HG03108 (cell line): ENCODE measurements at regions not wholly inside any gene's neighbourhood (a gene's known extent, or its start where the extent isn't known, plus 50 kb on each side); places are given as distances from the start of the nearest gene placed in this dataset.
A peak's percentile ranks its signal among the peaks of the same experiment; 100 is the strongest.
"Not testable (repeated sequence)": the region's sequence is repeated elsewhere in the genome, so short reads cannot be mapped to it uniquely, and the experiment has no call there.

Experiments
- ATAC-seq: cut with Tn5 transposase; IDR thresholded peaks from one replicate; pipeline ENCODE4 v1.9.1; 2021; ENCODE audit warnings: moderate library complexity; ENCODE audit not compliant: unreplicated experiment

GRCh38 chr3:152578769-152579168 lies 256.2 kb upstream of the P2RY1 start:
- ATAC-seq = no peak

DNA sequence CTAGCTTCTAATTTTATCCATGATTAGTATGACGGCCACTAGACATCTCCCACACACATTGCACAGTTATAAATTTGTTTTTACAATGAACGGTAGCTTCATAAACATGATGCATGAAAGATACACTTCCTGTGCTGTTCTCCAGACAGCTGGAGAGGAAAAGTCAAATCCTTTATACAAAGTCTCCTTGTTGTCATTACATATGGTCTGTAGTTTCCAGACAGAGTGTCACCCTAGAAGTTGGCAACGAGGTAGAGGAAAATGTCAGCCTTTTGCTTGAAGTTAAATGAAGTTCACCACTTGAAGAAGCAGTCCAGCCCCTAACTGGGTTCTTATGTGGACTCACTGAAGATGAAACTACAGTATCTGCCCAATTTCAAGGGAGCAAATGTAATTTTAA lies 253.0 kb upstream of the P2RY1 start:
- no peak for ATAC-seq

GRCh38 chr3:152583963-152584362 lies 251.0 kb upstream of the P2RY1 start:
- no peak for ATAC-seq

- no peak for ATAC-seq
Observed at GRCh38 chr3:152586974-152587373, 248.0 kb upstream of the P2RY1 start.

GRCh38 chr3:152587861-152588260 lies 247.1 kb upstream of the P2RY1 start:
- no peak for ATAC-seq

DNA sequence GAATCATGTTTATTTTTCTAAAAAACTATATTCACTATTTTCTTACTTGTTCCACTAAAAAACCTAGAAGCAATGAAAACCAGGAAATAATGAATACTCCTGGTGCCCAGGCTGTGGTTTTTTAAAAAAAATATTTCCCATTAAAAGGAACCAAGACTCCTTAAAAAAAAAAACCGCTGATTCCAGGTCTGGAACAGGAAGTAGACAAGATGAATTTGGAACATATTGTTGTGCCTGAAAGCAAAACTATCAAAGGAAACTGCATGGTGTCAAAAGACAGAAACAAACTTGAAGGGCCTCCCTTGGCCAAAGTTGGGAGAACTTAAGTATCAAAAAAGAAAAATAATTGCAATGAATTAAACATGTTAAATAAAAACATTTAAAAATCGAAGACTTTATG lies 245.3 kb upstream of the P2RY1 start:
- no peak for ATAC-seq

DNA sequence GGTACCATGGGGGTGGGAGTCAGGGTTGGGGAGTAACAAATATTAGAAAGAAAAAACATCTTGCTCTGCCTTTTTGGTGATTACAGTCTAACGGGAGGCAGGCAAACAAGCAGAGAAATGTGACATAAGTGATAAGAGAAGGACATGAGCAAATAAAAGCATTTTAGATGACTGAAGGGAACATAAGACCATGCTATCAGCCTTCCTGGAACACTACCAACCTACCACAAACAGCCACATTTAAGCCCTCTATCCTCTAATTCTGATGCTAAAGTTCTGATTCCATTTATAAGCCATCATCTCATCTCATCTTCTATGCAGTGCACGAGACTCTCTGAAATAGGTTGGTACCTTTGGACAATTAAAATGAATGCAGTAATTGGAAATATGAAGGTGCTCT lies 243.4 kb upstream of the P2RY1 start:
- ATAC-seq = no peak

DNA sequence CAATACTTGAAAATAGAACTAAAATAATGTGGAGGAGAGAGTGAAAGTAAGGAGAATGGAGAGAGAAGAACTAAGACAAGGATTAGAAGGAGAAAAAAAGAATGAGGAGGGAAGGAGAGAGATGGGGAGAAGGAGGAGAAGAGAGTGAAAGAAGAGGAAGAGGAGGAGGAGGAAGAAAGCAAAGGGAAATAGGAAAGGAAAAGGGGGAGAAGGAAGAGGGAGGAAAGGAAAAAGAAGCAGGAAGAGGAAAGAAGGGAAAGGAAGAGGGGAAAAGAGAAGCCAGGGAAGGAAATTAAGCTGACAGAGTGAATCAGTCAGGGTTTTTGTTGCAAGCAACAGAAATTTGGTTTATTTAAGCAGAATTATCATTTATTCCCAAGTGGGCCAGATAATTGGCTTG lies 241.7 kb upstream of the P2RY1 start:
- ATAC-seq = no peak

DNA sequence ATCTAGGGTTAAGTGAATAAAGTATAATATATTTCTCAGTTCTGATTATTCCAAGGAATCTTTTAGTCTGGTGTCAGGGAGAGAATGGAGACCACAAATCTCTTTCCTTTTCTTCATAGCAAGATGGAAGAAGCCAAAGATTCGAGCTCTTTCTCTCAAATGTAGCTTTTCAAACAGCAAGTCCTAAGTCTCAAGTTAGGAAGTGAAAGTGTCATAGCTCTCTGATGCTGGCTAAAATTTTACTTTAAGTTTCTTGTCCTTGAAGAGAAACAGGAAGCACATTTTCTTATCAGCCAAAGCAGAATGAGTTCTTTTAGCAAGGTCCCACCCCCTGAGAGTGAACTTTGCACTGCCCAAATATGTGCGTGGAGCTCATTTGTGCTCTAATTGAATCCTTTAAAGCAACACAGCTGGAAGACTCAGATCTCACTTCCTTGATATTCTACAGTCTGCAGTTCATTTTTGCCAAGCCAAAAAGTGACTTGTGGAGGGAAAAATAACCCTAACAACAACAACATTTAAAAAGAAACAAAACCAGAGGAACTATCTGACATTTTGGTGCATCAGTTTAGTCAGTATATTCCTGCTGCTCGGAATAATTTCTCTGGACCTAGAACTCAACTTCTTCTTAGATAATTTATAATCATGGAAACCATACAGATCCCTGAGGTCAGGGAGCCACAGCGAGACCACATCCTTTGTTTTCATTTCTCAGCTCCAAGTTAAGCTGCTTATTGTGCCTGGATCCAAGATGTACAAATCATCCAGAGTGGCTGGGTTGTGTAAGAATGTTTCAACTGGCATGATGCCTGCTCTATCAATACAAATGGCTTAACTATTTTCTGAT lies 238.7 kb upstream of the P2RY1 start:
- peak; percentile 99 for ATAC-seq

DNA sequence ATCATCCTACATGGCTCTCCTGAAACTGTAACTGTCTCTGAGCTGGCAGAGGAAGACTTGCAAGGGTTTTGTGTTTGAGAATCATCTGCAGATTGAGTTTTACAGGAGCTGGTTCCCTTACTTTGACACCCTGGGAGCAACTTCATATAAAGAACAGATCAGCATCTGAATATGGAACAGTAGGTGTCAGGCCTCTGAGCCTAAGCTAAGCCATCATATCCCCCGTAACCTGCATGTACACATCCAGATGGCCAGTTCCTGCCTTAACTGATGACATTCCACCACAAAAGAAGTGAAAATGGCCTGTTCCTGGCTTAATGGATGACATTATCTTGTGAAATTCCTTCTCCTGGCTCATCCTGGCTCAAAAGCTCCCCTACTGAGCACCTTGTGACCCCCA lies 238.1 kb upstream of the P2RY1 start:
- ATAC-seq = not testable (repeated sequence)

DNA sequence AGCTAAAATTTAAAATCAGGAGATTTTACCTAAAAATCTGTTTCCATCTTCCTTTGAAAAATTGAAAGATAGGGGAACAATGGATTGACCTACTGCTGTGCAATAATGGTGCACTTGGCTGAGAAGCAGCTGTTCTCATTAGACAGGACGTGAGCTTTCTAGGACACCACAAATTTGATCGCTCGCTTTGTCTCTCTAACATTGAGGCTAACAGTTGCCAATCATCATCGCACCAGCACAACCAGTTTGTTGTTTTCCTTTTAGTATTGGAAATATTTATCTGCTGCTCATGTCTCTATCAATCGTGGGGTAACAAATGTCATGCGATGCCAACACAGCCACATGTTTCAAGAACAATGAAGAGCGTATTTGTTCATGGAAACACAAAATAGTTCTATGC lies 228.8 kb upstream of the P2RY1 start:
- ATAC-seq = no peak

GRCh38 chr3:152607179-152607578 lies 227.8 kb upstream of the P2RY1 start:
- no peak for ATAC-seq

DNA sequence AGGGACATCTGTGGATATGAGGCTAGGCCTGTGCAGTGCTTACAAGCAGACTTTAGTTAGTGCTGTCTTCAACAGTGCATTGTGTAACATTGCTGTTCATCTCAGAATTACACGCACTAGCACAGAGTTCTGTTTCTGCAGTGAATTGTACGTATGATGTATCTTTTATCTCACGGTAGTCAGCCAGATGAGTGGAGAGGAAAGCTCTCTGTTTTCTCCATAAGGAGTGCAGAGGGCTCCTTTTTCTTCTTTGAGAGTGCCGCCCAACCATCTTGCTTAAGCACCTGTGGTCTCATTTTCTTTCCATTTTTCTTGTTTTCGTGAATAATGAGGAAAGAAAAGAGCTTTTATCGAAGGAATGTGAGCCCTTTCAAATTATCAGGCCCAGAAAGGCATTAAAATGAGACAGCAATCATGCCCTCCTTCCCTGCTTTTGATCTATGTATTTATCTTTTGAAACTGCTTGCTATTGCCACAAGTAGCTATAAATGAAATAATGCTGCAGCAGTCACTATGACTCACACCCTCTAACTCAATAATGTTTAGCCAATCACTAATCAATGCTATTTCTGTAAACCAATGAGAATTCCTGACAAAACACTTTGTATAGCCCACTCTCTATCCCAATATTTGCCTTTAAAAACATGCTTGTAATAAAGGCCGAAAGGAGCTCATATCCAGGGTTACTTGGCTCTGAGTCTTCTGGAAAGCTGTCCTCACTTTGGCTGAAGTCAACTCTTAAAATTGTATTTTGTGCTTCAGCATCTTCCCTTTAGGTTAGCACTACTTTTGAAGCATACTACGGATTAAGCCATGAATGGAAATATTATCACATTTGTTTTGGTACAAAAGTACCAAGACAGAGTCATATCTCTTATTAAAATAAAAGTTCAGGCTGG lies 226.0 kb upstream of the P2RY1 start:
- ATAC-seq = no peak

DNA sequence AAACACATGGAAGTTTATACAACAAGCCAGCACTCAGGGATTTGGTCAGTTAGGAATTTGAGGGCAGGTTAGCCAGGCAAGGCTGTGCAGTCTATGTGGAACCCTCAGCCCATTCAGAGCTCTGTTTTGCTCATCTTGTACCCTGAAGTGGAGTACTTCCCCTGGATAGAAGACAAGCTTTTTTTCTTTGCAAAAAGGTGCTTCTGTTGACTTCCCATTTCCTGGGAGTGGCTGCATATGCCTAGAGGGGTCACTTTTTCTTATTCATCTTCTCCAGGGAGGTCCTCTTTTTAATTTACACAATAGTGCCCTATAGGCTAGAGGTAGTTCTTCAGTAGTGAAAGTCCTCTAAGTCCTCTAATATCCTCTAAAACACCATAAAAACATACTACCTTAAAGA lies 225.0 kb upstream of the P2RY1 start:
- no peak for ATAC-seq

DNA sequence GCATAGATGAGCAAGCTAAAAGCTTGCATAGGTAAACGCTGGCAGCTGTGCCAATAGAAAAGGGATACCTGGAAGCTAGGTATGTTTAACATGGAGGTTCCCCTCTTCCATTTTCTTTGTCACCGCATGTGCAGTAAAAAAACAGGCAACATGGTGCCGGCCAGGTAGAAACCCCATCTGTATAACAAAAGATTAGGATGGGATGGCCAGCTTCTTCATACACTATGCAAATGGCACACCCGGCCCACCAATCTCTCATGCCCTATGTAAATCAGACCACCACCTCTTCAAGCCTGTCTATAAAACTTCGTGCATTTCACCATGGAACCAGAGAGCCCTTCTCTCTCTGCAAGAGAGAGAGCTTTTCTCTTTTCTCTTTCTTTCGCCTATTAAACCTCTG lies 224.3 kb upstream of the P2RY1 start:
- no peak for ATAC-seq

DNA sequence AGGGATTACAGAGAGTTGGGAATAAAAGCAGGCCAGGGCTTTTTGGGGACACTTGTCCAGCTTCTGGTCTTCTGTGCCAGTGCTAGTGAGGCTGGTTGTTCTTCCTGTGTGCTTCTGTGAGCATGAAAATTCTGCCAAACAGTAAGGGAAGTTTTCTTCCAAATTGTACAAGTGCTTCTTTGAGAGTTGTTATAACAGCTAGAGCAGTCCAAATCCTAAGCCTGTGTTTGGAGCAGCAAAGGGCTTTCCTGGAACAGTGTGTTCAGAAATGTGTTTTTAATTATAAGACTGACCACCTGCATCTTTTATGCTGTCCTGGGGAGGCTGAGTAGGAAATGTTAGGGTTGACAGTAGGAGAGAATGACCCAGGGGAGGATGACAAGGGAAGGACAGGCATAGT lies 223.0 kb upstream of the P2RY1 start:
- no peak for ATAC-seq

GRCh38 chr3:152613851-152614250 lies 221.1 kb upstream of the P2RY1 start:
- no peak for ATAC-seq

DNA sequence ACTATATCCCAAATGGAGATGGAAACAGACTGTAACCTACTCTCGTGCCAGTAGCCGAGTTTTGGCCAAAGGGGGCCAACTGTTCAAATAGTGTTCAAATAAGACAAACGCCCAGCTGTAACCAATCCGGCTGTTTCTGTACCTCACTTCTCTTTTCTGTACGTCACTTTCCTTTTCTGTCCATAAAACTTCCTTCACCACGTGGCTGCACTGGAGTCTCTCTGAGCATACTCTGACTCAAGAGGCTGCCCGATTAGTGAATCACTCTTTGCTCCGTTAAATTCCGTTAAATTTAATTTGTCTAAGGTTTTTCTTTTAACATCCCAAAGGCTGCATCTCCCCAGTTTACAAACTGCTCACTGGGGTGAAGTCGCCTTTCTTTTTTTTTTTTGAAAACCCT lies 219.2 kb upstream of the P2RY1 start:
- ATAC-seq = no peak

DNA sequence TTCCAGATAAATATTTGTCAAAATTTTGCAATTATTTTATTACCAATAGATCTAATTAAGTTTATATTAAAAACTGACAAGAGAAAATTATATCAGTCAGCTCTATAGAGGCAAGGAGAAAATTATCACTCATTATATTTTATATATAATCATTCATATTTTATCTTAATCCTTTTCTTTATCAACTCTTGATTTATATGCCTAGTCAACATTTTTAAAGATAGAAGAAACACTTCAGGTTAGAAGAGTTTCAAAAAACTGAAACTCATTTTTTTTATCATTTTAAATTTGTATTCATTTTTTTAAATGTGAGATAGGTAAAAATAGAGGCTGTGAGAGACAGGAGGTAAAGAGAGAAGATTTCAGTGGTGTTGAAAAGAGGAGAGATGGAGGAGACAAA lies 217.3 kb upstream of the P2RY1 start:
- ATAC-seq = no peak

DNA sequence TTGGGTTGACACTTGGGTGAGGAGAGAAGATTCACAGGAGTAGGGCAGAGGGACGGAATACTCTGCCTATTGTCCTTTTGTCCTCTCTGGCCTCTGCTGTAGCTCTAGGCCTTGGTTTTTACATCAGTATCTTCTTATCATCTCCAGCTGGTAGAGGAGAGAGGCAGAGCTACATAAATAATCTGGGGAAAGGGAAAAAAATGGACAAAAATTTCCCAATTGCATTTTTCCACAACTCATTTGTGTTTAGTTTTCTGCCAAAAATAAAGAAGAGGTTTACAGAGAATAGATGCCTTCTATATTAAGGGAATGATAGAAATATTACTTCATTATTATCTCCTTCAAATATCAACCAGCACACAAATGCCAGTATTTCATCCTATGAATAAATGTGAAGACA lies 216.4 kb upstream of the P2RY1 start:
- no peak for ATAC-seq

DNA sequence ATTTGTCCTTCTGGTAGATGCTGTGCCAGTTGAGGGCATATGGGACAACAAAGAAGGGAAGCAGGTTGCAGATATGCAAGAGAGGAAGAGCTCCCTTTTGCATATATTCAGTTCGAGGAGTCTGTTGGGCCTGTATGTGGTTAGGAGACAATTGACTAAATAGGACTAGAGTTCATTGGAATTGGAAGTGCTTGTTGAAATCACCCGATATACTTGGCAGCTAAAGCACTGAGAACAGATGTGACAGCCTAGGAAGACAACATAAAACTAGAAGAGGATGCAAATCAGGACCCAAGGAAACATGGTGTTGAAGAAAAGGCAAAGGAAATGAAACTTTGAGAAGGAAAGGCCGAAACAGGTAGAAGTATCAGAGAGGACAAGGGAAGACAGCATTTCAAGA lies 215.2 kb upstream of the P2RY1 start:
- no peak for ATAC-seq

- no peak for ATAC-seq
Observed at GRCh38 chr3:152620395-152620794, 214.5 kb upstream of the P2RY1 start.
